Ishikawa (cell line): ENCODE measurements at regions not wholly inside any gene's neighbourhood (a gene's known extent, or its start where the extent isn't known, plus 50 kb on each side); places are given as distances from the start of the nearest gene placed in this dataset.

ENCODE experiments used
- CEBPB ChIP-seq: IDR thresholded peaks from 2 replicates; pipeline ENCODE4 v1.6.1; 2012
- CREB1 ChIP-seq: IDR thresholded peaks from 2 replicates; pipeline ENCODE4 v1.6.1; 2012; ENCODE audit warnings: low read depth
- EP300 ChIP-seq: IDR thresholded peaks from 2 replicates; pipeline ENCODE4 v1.6.1; 2012; ENCODE audit warnings: borderline replicate concordance
- FOXM1 ChIP-seq: IDR thresholded peaks from 2 replicates; pipeline ENCODE4 v1.6.1; 2012; ENCODE audit warnings: low read depth, borderline replicate concordance
- MAX ChIP-seq: IDR thresholded peaks from 2 replicates; pipeline ENCODE4 v1.6.1; 2012
- NFIC ChIP-seq: IDR thresholded peaks from 2 replicates; pipeline ENCODE4 v1.6.1; 2012
- RAD21 ChIP-seq: IDR thresholded peaks from 2 replicates; pipeline ENCODE4 v1.6.1; 2012; ENCODE audit warnings: low read depth
- REST ChIP-seq: IDR thresholded peaks from 2 replicates; pipeline ENCODE4 v1.6.1; 2012; ENCODE audit warnings: low read depth, mild to moderate bottlenecking
- TAF1 ChIP-seq: IDR thresholded peaks from 2 replicates; pipeline ENCODE4 v1.6.1; 2012; ENCODE audit warnings: low read depth, mild to moderate bottlenecking
- TCF12 ChIP-seq: IDR thresholded peaks from 2 replicates; pipeline ENCODE4 v1.6.1; 2012; ENCODE audit warnings: low read depth
- TEAD4 ChIP-seq: IDR thresholded peaks from 2 replicates; pipeline ENCODE4 v1.6.1; 2012
- USF1 ChIP-seq: IDR thresholded peaks from 2 replicates; pipeline ENCODE4 v1.6.1; 2012
- YY1 ChIP-seq: IDR thresholded peaks from 2 replicates; pipeline ENCODE4 v1.6.1; 2012; ENCODE audit warnings: low read depth
- ZBTB7A ChIP-seq: IDR thresholded peaks from 2 replicates; pipeline ENCODE4 v1.6.1; 2012; ENCODE audit warnings: low read depth

- TF ChIP-seq TAF1 (no peak), TEAD4 (no peak), EP300 (no peak), CEBPB (no peak), REST (no peak), TCF12 (no peak), CREB1 (no peak), RAD21 (no peak), YY1 (no peak), ZBTB7A (no peak), MAX (no peak), FOXM1 (no peak), USF1 (no peak), NFIC (no peak)
Observed at GRCh38 chr13:50595196-50595595, 248.3 kb downstream of the DLEU7 start.
